ENCODE measurements at regions not wholly inside any gene's neighbourhood (a gene's known extent, or its start where the extent isn't known, plus 50 kb on each side); places are given as distances from the start of the nearest gene placed in this dataset.

GRCh38 chr5:5658226-5658625 lies 235.7 kb downstream of the ICE1 start:
- no peak overlapping the region for H3K27ac ChIP-seq
- no peak for TF ChIP-seq ZFX (IDR thresholded peaks at IDR 0.05)
- no peak for TF ChIP-seq CTCF (conservative IDR thresholded peaks at IDR 0.05)

- TF ChIP-seq CTCF (conservative IDR thresholded peaks at IDR 0.05) = no peak
- TF ChIP-seq ZFX (IDR thresholded peaks at IDR 0.05) = no peak
These were observed 229.7 kb downstream of the ICE1 start for GRCh38 chr5:5652181-5652580.

GRCh38 chr5:5650949-5651348 lies 228.5 kb downstream of the ICE1 start:
- no peak overlapping the region for H3K27ac ChIP-seq
- TF ChIP-seq ZFX (IDR thresholded peaks at IDR 0.05) = no peak
- no peak for TF ChIP-seq CTCF (conservative IDR thresholded peaks at IDR 0.05)

More at GRCh38 chr5:5652181-5652580, 229.7 kb downstream of the ICE1 start:
- H3K27ac ChIP-seq = no peak overlapping the region

GRCh38 chr5:5650242-5650641 lies 227.8 kb downstream of the ICE1 start:
- no peak for TF ChIP-seq ZFX (IDR thresholded peaks at IDR 0.05)
- no peak for TF ChIP-seq CTCF (conservative IDR thresholded peaks at IDR 0.05)
- no peak overlapping the region for H3K27ac ChIP-seq

- TF ChIP-seq CTCF (conservative IDR thresholded peaks at IDR 0.05) (no peak), ZFX (IDR thresholded peaks at IDR 0.05) (no peak)
- no peak overlapping the region for H3K27ac ChIP-seq
These were observed 227.2 kb downstream of the ICE1 start for GRCh38 chr5:5649641-5650040.

- TF ChIP-seq ZFX (IDR thresholded peaks at IDR 0.05) (no peak), CTCF (conservative IDR thresholded peaks at IDR 0.05) (no peak)
- H3K27ac ChIP-seq = no peak overlapping the region
These were observed 226.2 kb downstream of the ICE1 start for GRCh38 chr5:5648694-5649093.

- TF ChIP-seq CTCF (conservative IDR thresholded peaks at IDR 0.05) (no peak), ZFX (IDR thresholded peaks at IDR 0.05) (no peak)
- H3K27ac ChIP-seq = no peak overlapping the region
These were observed 223.4 kb downstream of the ICE1 start for GRCh38 chr5:5645891-5646290.
